ENCODE measurements at regions not wholly inside any gene's neighbourhood (a gene's known extent, or its start where the extent isn't known, plus 50 kb on each side); places are given as distances from the start of the nearest gene placed in this dataset.

DNA sequence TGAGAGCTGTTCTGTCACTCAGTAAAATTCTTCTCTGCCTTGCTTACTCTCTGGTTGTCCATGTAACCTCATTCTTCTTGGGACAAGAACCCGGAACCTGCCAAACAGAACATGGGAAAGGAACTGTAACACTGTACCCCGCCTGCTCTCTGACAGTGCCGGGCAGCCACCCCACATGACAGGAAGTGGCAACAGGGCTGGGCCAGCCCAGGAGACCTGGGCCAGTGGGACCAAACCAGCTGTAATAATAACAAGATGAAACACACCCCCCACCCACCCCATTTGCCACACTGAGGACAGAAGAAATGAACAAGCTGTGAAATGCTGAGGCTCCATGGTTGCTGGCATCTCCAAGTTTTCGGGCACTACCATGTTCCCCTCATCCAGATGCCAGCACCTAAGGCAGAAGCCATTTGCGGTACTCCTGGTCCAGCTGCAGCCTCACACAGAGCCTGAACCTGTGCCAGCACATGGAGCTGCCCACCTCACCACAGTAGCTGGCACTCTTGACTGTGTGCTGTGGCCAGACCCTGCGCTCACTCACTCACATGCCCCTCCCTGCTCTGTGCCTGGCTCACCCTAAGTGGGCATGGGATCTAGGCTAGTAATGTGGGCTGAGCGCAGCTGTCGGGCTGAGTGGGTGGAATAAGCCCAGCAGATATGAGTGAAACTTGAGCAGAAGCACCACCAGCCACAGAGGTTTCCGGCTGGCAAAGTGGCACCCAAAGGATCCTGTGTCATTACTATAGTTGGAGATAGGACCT lies 126.2 kb upstream of the UGT8 start:
- Mint-ChIP-seq H3K27me3 (ENCODE audit: low read depth) (no peaks in the 10 kb centered on the region), H3K9me3 (peaks cover 5% of the 10 kb centered on the region; the same call in 1 of the 2 replicates), H3K4me3 (no peak overlapping the region), H3K27ac (no peak overlapping the region), H3K36me3 (no peaks in the 10 kb centered on the region), H3K4me1 (peaks cover 8% of the 10 kb centered on the region)
- ChIA-PET CTCF (no interaction called here), POLR2A (no interaction called here)
- no peak for ATAC-seq
- DNase-seq (ENCODE audit: low spot score), result no peak
- TF ChIP-seq ZNF263 (CRISPR knock-in tag; IDR thresholded peaks at IDR 0.05; ENCODE audit: low read depth) (no peak), USF1 (CRISPR knock-in tag; IDR thresholded peaks at IDR 0.05) (no peak), HMGA2 (CRISPR knock-in tag; IDR thresholded peaks at IDR 0.05) (no peak), ZNF532 (CRISPR knock-in tag; IDR thresholded peaks at IDR 0.05; ENCODE audit: borderline replicate concordance) (no peak), SOX15 (CRISPR knock-in tag; IDR thresholded peaks at IDR 0.05) (no peak)
- TF ChIP-seq, protein P1, sequence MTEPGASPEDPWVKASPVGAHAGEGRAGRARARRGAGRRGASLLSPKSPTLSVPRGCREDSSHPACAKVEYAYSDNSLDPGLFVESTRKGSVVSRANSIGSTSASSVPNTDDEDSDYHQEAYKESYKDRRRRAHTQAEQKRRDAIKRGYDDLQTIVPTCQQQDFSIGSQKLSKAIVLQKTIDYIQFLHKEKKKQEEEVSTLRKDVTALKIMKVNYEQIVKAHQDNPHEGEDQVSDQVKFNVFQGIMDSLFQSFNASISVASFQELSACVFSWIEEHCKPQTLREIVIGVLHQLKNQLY (CRISPR knock-in tag; IDR thresholded peaks at IDR 0.05), result no peak

DNA sequence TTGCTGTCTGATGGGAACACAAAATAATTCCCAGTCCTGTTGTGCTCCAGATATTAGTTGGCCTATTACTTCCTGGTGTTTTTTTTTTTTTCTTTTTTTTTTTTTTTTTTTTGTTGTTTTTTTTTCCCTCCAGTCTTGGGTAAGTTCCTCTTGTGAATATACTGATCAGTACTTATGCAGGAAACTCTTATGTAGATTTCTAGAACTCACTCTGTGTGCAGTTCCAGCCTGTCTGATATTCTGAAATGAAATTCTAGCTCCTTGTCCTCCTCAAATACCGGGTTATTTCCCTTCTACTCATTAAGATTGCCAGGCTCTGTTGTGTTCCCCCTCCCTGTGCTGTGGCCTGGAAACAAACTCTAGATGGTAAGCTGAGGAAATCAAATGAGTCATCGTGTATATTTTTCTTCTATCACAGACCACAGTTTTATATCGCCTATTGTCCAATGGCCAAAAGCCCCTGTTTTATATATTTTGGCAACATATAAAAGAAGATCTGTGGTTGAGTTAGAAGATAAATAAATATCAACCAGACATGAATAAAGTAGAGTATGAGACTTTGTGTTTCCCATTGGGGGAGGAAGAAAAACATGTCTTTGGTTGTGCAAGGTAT lies 124.3 kb upstream of the UGT8 start:
- H3K9me3 Mint-ChIP-seq, result peaks cover 16% of the 10 kb centered on the region
- ChIA-PET CTCF (no interaction called here), POLR2A (interaction anchor here (0.7 kb wide), 1 partner anchor 21 kb away, joined by 6 read pairs; no protein-coding TSS in a partner anchor)
- peaks cover 7% of the 10 kb centered on the region for H3K36me3 Mint-ChIP-seq
- TF ChIP-seq SP1 (CRISPR knock-in tag; conservative IDR thresholded peaks at IDR 0.05), result no peak
- ATAC-seq, result no peak
- H3K4me3 Mint-ChIP-seq, result no peak overlapping the region
- H3K27me3 Mint-ChIP-seq (ENCODE audit: low read depth), result peaks cover 3% of the 10 kb centered on the region
- no peak for DNase-seq (ENCODE audit: low spot score)
- H3K27ac Mint-ChIP-seq, result no peak overlapping the region
- H3K4me1 Mint-ChIP-seq, result peaks cover 15% of the 10 kb centered on the region

- peaks cover 15% of the 10 kb centered on the region for H3K27me3 Mint-ChIP-seq (ENCODE audit: low read depth)
- H3K4me3 Mint-ChIP-seq, result no peak overlapping the region
- no peak for DNase-seq (ENCODE audit: low spot score)
- no peak for ATAC-seq
- ChIA-PET CTCF (interaction anchor here (1.1 kb wide), 1 partner anchor 59 kb away, joined by 3 read pairs; no protein-coding TSS in a partner anchor), POLR2A (interaction anchor here (1.3 kb wide), 1 partner anchor 19 kb away, joined by 5 read pairs; no protein-coding TSS in a partner anchor)
- TF ChIP-seq GRHL2 (CRISPR knock-in tag; IDR thresholded peaks at IDR 0.05; ENCODE audit: insufficient replicate concordance, severe bottlenecking) (no peak), FOXJ3 (CRISPR knock-in tag; IDR thresholded peaks at IDR 0.05; ENCODE audit: borderline replicate concordance) (no peak), ZNF232 (CRISPR knock-in tag; IDR thresholded peaks at IDR 0.05) (no peak), TEAD4 (CRISPR knock-in tag; IDR thresholded peaks at IDR 0.05) (no peak)
- TF ChIP-seq, protein P2, sequence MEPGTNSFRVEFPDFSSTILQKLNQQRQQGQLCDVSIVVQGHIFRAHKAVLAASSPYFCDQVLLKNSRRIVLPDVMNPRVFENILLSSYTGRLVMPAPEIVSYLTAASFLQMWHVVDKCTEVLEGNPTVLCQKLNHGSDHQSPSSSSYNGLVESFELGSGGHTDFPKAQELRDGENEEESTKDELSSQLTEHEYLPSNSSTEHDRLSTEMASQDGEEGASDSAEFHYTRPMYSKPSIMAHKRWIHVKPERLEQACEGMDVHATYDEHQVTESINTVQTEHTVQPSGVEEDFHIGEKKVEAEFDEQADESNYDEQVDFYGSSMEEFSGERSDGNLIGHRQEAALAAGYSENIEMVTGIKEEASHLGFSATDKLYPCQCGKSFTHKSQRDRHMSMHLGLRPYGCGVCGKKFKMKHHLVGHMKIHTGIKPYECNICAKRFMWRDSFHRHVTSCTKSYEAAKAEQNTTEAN (CRISPR knock-in tag; IDR thresholded peaks at IDR 0.05), result no peak
- TF ChIP-seq, protein P3, sequence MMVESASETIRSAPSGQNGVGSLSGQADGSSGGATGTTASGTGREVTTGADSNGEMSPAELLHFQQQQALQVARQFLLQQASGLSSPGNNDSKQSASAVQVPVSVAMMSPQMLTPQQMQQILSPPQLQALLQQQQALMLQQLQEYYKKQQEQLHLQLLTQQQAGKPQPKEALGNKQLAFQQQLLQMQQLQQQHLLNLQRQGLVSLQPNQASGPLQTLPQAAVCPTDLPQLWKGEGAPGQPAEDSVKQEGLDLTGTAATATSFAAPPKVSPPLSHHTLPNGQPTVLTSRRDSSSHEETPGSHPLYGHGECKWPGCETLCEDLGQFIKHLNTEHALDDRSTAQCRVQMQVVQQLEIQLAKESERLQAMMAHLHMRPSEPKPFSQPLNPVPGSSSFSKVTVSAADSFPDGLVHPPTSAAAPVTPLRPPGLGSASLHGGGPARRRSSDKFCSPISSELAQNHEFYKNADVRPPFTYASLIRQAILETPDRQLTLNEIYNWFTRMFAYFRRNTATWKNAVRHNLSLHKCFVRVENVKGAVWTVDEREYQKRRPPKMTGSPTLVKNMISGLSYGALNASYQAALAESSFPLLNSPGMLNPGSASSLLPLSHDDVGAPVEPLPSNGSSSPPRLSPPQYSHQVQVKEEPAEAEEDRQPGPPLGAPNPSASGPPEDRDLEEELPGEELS (CRISPR knock-in tag; IDR thresholded peaks at IDR 0.05), result no peak
- TF ChIP-seq, protein P4, sequence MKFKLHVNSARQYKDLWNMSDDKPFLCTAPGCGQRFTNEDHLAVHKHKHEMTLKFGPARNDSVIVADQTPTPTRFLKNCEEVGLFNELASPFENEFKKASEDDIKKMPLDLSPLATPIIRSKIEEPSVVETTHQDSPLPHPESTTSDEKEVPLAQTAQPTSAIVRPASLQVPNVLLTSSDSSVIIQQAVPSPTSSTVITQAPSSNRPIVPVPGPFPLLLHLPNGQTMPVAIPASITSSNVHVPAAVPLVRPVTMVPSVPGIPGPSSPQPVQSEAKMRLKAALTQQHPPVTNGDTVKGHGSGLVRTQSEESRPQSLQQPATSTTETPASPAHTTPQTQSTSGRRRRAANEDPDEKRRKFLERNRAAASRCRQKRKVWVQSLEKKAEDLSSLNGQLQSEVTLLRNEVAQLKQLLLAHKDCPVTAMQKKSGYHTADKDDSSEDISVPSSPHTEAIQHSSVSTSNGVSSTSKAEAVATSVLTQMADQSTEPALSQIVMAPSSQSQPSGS (CRISPR knock-in tag; IDR thresholded peaks at IDR 0.05; ENCODE audit: borderline replicate concordance, low read depth), result no peak
- peaks cover 26% of the 10 kb centered on the region for H3K4me1 Mint-ChIP-seq
- peaks cover 24% of the 10 kb centered on the region for H3K36me3 Mint-ChIP-seq
- peaks cover 30% of the 10 kb centered on the region for H3K9me3 Mint-ChIP-seq
- H3K27ac Mint-ChIP-seq, result no peak overlapping the region
Measured at GRCh38 chr4:114476310-114476709, 122.3 kb upstream of the UGT8 start.

Measured in WTC11 (cell line).